ENCODE measurements at regions not wholly inside any gene's neighbourhood (a gene's known extent, or its start where the extent isn't known, plus 50 kb on each side); places are given as distances from the start of the nearest gene placed in this dataset.

GRCh38 chr10:130780763-130781162, 530.8 kb downstream of the TCERG1L start:
- intact Hi-C loops (cut with DNase I): no loop called here
- H3K4me1 ChIP-seq: no peaks in the 10 kb centered on the region
- H3K27me3 ChIP-seq: no peaks in the 10 kb centered on the region
- TF ChIP-seq CTCF (IDR thresholded peaks at IDR 0.05): no peak
- DNase-seq (ENCODE audit: low spot score in 2 of 2): no peak
- no peaks in the 10 kb centered on the region for H3K36me3 ChIP-seq
- no peak overlapping the region for H3K4me3 ChIP-seq
- no peak overlapping the region for H3K27ac ChIP-seq
- no peaks in the 10 kb centered on the region for H3K9me3 ChIP-seq

GRCh38 chr10:130781206-130781605, 530.3 kb downstream of the TCERG1L start:
- DNase-seq (ENCODE audit: low spot score in 2 of 2): no peak
- intact Hi-C loops (cut with DNase I): no loop called here

GRCh38 chr10:130781623-130782022, 529.9 kb downstream of the TCERG1L start:
- H3K27ac ChIP-seq: no peak overlapping the region
- DNase-seq (ENCODE audit: low spot score in 2 of 2): no peak
- no peak overlapping the region for H3K4me3 ChIP-seq
- no peak for TF ChIP-seq CTCF (IDR thresholded peaks at IDR 0.05)
- no peaks in the 10 kb centered on the region for H3K9me3 ChIP-seq
- intact Hi-C loops (cut with DNase I): no loop called here
- no peaks in the 10 kb centered on the region for H3K27me3 ChIP-seq
- H3K4me1 ChIP-seq: no peaks in the 10 kb centered on the region
- no peaks in the 10 kb centered on the region for H3K36me3 ChIP-seq

More at GRCh38 chr10:130781206-130781605, 530.3 kb downstream of the TCERG1L start:
- H3K27me3 ChIP-seq: no peaks in the 10 kb centered on the region
- no peaks in the 10 kb centered on the region for H3K36me3 ChIP-seq
- TF ChIP-seq CTCF (IDR thresholded peaks at IDR 0.05): no peak
- H3K4me3 ChIP-seq: no peak overlapping the region
- H3K27ac ChIP-seq: no peak overlapping the region
- no peaks in the 10 kb centered on the region for H3K4me1 ChIP-seq
- H3K9me3 ChIP-seq: no peaks in the 10 kb centered on the region

- Histone ChIP-seq H3K36me3 (no peaks in the 10 kb centered on the region), H3K27me3 (no peaks in the 10 kb centered on the region), H3K9me3 (no peaks in the 10 kb centered on the region), H3K4me1 (no peaks in the 10 kb centered on the region), H3K27ac (no peak overlapping the region), H3K4me3 (no peak overlapping the region)
- intact Hi-C loops (cut with DNase I): no loop called here
- TF ChIP-seq CTCF (IDR thresholded peaks at IDR 0.05): no peak
- no peak for DNase-seq (ENCODE audit: low spot score in 2 of 2)
These were observed 529.1 kb downstream of the TCERG1L start for GRCh38 chr10:130782467-130782866.

GRCh38 chr10:130784326-130784725, 527.2 kb downstream of the TCERG1L start:
- Histone ChIP-seq H3K4me1 (no peaks in the 10 kb centered on the region), H3K27me3 (no peaks in the 10 kb centered on the region), H3K4me3 (no peak overlapping the region), H3K9me3 (no peaks in the 10 kb centered on the region), H3K27ac (no peak overlapping the region), H3K36me3 (no peaks in the 10 kb centered on the region)
- intact Hi-C loops (cut with DNase I): no loop called here
- TF ChIP-seq CTCF (IDR thresholded peaks at IDR 0.05): no peak
- DNase-seq (ENCODE audit: low spot score in 2 of 2): no peak

- Histone ChIP-seq H3K9me3 (no peaks in the 10 kb centered on the region), H3K4me1 (no peaks in the 10 kb centered on the region), H3K36me3 (no peaks in the 10 kb centered on the region), H3K4me3 (no peak overlapping the region), H3K27ac (no peak overlapping the region), H3K27me3 (no peaks in the 10 kb centered on the region)
- no peak for DNase-seq (ENCODE audit: low spot score in 2 of 2)
- TF ChIP-seq CTCF (IDR thresholded peaks at IDR 0.05): no peak
- intact Hi-C loops (cut with DNase I): no loop called here
These were observed 525.1 kb downstream of the TCERG1L start for GRCh38 chr10:130786365-130786966.

All from ascending aorta (tissue), 2 donors.